ENCODE measurements at regions not wholly inside any gene's neighbourhood (a gene's known extent, or its start where the extent isn't known, plus 50 kb on each side); places are given as distances from the start of the nearest gene placed in this dataset.

DNA sequence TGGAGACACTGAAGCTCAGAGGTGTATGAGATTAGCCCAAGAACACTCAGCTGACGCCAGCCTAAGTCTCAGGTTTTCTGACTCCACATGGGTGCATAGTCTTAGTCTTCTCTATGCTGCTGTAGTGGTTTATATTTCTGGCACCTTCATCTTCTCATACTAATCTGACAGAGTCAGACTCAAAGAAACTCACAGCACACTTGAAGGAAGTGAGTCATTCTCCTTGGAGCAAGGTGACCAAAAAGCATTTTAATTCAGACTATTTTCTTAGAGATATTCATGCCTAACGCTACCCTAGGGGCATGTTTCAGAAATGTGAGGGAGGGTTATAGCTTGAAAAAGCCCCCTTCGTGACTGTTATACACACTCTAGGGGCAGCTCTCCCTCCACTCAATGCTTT is 775.3 kb upstream of the ARPP21 start:
- ATAC-seq (no peak), DNase-seq (no peak)
- peaks cover 0 to 3% of the 10 kb centered on the region in 2 donors for H3K9me3 ChIP-seq
- TF ChIP-seq, protein P1, sequence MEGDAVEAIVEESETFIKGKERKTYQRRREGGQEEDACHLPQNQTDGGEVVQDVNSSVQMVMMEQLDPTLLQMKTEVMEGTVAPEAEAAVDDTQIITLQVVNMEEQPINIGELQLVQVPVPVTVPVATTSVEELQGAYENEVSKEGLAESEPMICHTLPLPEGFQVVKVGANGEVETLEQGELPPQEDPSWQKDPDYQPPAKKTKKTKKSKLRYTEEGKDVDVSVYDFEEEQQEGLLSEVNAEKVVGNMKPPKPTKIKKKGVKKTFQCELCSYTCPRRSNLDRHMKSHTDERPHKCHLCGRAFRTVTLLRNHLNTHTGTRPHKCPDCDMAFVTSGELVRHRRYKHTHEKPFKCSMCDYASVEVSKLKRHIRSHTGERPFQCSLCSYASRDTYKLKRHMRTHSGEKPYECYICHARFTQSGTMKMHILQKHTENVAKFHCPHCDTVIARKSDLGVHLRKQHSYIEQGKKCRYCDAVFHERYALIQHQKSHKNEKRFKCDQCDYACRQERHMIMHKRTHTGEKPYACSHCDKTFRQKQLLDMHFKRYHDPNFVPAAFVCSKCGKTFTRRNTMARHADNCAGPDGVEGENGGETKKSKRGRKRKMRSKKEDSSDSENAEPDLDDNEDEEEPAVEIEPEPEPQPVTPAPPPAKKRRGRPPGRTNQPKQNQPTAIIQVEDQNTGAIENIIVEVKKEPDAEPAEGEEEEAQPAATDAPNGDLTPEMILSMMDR (IDR thresholded peaks at IDR 0.05) = no peak
- H3K36me3 ChIP-seq = no peaks in the 10 kb centered on the region
- H3K4me1 ChIP-seq = no peaks in the 10 kb centered on the region
- no peaks in the 10 kb centered on the region for H3K27me3 ChIP-seq
- intact Hi-C loops (cut with DNase I) = no loop called here
- no peak overlapping the region for H3K27ac ChIP-seq
- no peak overlapping the region for H3K4me3 ChIP-seq

DNA sequence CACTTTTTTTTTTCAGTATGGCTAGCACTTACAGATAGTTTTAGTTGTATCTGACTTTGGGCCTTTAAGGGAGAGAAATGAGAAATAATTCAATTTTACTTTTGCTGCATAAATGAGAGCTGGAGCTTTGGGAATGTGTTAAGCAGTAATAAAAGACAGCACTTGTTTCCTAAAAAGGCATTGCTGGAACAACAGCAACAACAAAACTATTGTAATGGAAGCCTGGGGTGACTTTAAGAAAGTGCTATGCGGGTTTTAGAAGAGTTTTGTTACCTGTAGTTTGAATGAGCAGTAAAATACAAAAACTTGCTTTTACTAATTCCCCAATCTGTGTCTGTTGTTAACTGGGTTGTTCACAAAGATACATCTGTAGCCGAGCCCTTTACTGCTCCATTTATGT is 774.0 kb upstream of the ARPP21 start:
- no peak overlapping the region for H3K4me3 ChIP-seq
- DNase-seq = no peak
- H3K4me1 ChIP-seq = no peaks in the 10 kb centered on the region
- H3K27ac ChIP-seq = no peak overlapping the region
- ATAC-seq = no peak
- no peaks in the 10 kb centered on the region for H3K36me3 ChIP-seq
- intact Hi-C loops (cut with DNase I) = no loop called here
- TF ChIP-seq, protein P1 (IDR thresholded peaks at IDR 0.05) = no peak
- no peaks in the 10 kb centered on the region for H3K27me3 ChIP-seq
- H3K9me3 ChIP-seq = peaks cover 0 to 3% of the 10 kb centered on the region in 2 donors

DNA sequence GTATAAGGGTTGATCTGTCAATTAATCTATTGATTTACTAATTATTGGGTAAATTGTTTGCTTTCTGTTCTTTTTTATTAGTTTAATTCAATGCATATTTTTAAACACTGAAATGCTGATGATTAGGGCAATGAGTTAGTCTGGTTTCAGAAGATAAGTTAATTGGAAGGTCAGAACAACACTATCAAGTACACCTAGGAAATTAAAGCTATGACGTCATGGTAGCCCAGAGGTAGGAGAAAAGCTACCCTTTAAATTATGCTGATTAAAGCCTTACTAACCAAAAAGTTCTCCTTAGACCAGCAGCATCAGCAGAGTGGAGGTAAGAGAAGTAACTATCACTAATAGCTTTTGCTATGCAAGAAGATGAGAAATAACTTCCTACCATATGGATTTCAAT is 770.4 kb upstream of the ARPP21 start:
- no peaks in the 10 kb centered on the region for H3K36me3 ChIP-seq
- ATAC-seq (no peak), DNase-seq (no peak)
- intact Hi-C loops (cut with DNase I) = no loop called here
- H3K27me3 ChIP-seq = no peaks in the 10 kb centered on the region
- no peaks in the 10 kb centered on the region for H3K4me1 ChIP-seq
- H3K27ac ChIP-seq = no peak overlapping the region
- H3K4me3 ChIP-seq = no peak overlapping the region
- TF ChIP-seq, protein P1 (IDR thresholded peaks at IDR 0.05) = no peak
- peaks cover 0 to 3% of the 10 kb centered on the region in 2 donors for H3K9me3 ChIP-seq

DNA sequence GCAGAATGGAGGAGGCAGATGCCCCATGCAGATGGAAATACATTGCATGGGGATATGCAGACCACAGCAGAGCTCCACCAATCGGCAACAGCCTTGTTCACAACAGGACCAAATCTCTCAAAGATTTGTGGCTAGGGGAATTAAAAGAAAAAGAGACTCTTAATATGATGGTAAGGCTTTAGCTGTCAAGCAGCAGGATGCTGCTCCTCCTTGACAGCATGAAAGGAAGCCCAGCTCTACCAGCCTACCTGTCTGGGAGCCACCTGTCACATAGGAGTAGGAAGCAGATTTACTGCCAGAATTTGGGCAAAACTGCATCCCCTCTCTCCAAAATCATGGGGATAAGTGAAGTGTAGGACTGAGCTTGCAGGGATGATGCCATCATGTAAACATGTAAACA is 769.6 kb upstream of the ARPP21 start:
- no peaks in the 10 kb centered on the region for H3K27me3 ChIP-seq
- intact Hi-C loops (cut with DNase I) = no loop called here
- H3K4me3 ChIP-seq = no peak overlapping the region
- no peak overlapping the region for H3K27ac ChIP-seq
- DNase-seq (no peak), ATAC-seq (no peak)
- H3K4me1 ChIP-seq = no peaks in the 10 kb centered on the region
- TF ChIP-seq, protein P1 (IDR thresholded peaks at IDR 0.05) = no peak
- no peaks in the 10 kb centered on the region for H3K36me3 ChIP-seq
- H3K9me3 ChIP-seq = peaks cover 0 to 3% of the 10 kb centered on the region in 2 donors

DNA sequence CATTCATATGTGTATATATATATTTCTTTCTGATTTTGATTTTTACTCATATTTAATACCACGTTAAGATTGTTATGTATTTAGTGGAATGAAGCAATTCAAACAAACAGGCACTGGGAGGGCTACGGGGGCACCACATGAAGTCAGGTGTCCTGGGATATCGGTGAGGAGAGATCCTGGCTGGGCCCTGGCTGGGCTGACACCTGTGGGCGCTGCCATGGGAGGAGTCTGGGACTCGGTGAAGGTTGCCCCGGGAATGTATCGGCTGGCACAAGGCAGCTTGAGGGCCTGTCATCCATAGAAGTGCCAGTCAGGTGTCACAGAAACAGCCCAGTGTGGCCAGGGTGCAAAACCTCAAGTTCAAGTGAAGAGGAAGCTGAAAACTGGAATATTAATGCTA is 766.9 kb upstream of the ARPP21 start:
- intact Hi-C loops (cut with DNase I) = no loop called here
- H3K9me3 ChIP-seq = no peaks in the 10 kb centered on the region
- no peaks in the 10 kb centered on the region for H3K27me3 ChIP-seq
- TF ChIP-seq, protein P1 (IDR thresholded peaks at IDR 0.05) = no peak
- H3K36me3 ChIP-seq = no peaks in the 10 kb centered on the region
- H3K4me3 ChIP-seq = no peak overlapping the region
- no peak for ATAC-seq
- H3K4me1 ChIP-seq = no peaks in the 10 kb centered on the region
- DNase-seq = peak in 1 of 4 donors; percentile 54
- no peak overlapping the region for H3K27ac ChIP-seq

Measured in left lung (tissue), 4 donors.